ENCODE measurements at regions not wholly inside any gene's neighbourhood (a gene's known extent, or its start where the extent isn't known, plus 50 kb on each side); places are given as distances from the start of the nearest gene placed in this dataset.

GRCh38 chr6:11899645-11900044 lies 112.5 kb upstream of the HIVEP1 start (continued):
- TF ChIP-seq HMGN3 (IDR thresholded peaks at IDR 0.05; ENCODE audit: borderline replicate concordance, extremely low read depth, insufficient read length, low read depth, low read length) = no peak
- no peak for TF ChIP-seq GATAD2B (IDR thresholded peaks at IDR 0.05; ENCODE audit: borderline replicate concordance)
- TF ChIP-seq CLOCK (CRISPR knock-in tag; IDR thresholded peaks at IDR 0.05; ENCODE audit: borderline replicate concordance) = no peak
- TF ChIP-seq CBX5 (IDR thresholded peaks at IDR 0.05; ENCODE audit: borderline replicate concordance, low read depth) = 0 out of 2 replicates have a peak, but pooled peaks have one; percentile 52
- no peak for TF ChIP-seq RERE (CRISPR knock-in tag; IDR thresholded peaks at IDR 0.05; ENCODE audit: borderline replicate concordance)
- TF ChIP-seq ZNF76 (CRISPR knock-in tag; IDR thresholded peaks at IDR 0.05; ENCODE audit: borderline replicate concordance) = no peak
- no peak for TF ChIP-seq NR2C1 (IDR thresholded peaks at IDR 0.05)
- TF ChIP-seq NR2C1 (tag; IDR thresholded peaks at IDR 0.05) = no peak
- TF ChIP-seq ATF7 (IDR thresholded peaks at IDR 0.05) = no peak
- no peak for TF ChIP-seq STAG1 (CRISPR knock-in tag; IDR thresholded peaks at IDR 0.05; ENCODE audit: borderline replicate concordance)
- TF ChIP-seq NRF1 (conservative IDR thresholded peaks at IDR 0.05 in 1 of 2, IDR thresholded peaks at IDR 0.05 in 1 of 2) = no peak
- TF ChIP-seq ZNF740 (CRISPR knock-in tag; IDR thresholded peaks at IDR 0.05) = no peak
- no peak for TF ChIP-seq ZNF740 (tag; IDR thresholded peaks at IDR 0.05)
- no peak for TF ChIP-seq BMI1 (IDR thresholded peaks at IDR 0.05; ENCODE audit: low read length)
- TF ChIP-seq ARID1B (IDR thresholded peaks at IDR 0.05) = no peak
- peak; percentile 84 for TF ChIP-seq ZNF280A (IDR thresholded peaks at IDR 0.05; ENCODE audit: low read depth, partially characterized antibody)
- no peak for TF ChIP-seq SPI1 (IDR thresholded peaks at IDR 0.05; ENCODE audit: borderline replicate concordance, low read depth, low read length)

Measured in K562 (cell line).